ENCODE measurements at regions not wholly inside any gene's neighbourhood (a gene's known extent, or its start where the extent isn't known, plus 50 kb on each side); places are given as distances from the start of the nearest gene placed in this dataset.

DNA sequence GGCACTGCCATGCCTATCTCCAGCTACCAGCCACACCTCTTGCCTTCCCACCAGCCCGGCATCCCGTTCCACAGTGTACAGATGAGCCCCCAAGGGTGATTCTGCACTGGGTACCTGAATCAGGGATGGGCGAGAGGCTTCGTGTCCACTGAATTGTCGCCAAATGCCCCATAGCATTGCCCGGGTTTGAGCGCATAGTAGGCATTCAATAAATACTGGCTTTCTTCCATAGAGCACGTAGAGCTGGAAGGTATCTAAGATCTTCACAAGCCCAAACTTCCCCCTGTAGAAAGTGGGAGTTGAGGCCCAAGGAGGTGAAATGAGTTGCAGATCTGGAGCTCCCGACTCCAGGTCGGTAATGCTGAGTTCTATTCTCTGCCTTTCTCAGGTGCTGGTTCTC lies 358.7 kb downstream of the LPIN1 start:
- TF ChIP-seq, protein P1, sequence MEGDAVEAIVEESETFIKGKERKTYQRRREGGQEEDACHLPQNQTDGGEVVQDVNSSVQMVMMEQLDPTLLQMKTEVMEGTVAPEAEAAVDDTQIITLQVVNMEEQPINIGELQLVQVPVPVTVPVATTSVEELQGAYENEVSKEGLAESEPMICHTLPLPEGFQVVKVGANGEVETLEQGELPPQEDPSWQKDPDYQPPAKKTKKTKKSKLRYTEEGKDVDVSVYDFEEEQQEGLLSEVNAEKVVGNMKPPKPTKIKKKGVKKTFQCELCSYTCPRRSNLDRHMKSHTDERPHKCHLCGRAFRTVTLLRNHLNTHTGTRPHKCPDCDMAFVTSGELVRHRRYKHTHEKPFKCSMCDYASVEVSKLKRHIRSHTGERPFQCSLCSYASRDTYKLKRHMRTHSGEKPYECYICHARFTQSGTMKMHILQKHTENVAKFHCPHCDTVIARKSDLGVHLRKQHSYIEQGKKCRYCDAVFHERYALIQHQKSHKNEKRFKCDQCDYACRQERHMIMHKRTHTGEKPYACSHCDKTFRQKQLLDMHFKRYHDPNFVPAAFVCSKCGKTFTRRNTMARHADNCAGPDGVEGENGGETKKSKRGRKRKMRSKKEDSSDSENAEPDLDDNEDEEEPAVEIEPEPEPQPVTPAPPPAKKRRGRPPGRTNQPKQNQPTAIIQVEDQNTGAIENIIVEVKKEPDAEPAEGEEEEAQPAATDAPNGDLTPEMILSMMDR (IDR thresholded peaks at IDR 0.05), result no peak
- TF ChIP-seq POLR2A (IDR thresholded peaks at IDR 0.05), result no peak

Measured in right lobe of liver (tissue), 4 donors.